Activated naive CD8-positive, alpha-beta T cell treated with anti-CD3 and anti-CD28 coated beads, Interleukin-2, amount 50 U/mL, for 16 hours (primary cell): ENCODE measurements at regions not wholly inside any gene's neighbourhood (a gene's known extent, or its start where the extent isn't known, plus 50 kb on each side); places are given as distances from the start of the nearest gene placed in this dataset.
"Not testable (repeated sequence)": the region's sequence is repeated elsewhere in the genome, so short reads cannot be mapped to it uniquely, and the experiment has no call there.

Experiments used
- DNase-seq: peaks from one replicate; pipeline ENCODE4 v3.0.0-alpha.2; 2020; ENCODE audit warnings: low read depth, low spot score

GRCh38 chrX:2640436-2641150 is 50.5 kb upstream of the CD99 start:
- no peak for DNase-seq

- DNase-seq, result no peak
Measured at GRCh38 chrX:2638279-2638678, 52.8 kb upstream of the CD99 start.

- DNase-seq, result no peak
Measured at GRCh38 chrX:2635342-2635741, 55.8 kb upstream of the CD99 start.

- no peak for DNase-seq
Measured at GRCh38 chrX:2632533-2633504, 58.3 kb upstream of the CD99 start.

GRCh38 chrX:2631743-2632532 is 59.2 kb upstream of the CD99 start:
- no peak for DNase-seq

GRCh38 chrX:2630935-2631742 is 60.0 kb upstream of the CD99 start:
- not testable (repeated sequence) for DNase-seq

GRCh38 chrX:2630008-2630934 is 60.8 kb upstream of the CD99 start:
- DNase-seq, result peak; percentile 17

- DNase-seq, result no peak
Measured at GRCh38 chrX:2629316-2630007, 61.6 kb upstream of the CD99 start.

- no peak for DNase-seq
Measured at GRCh38 chrX:2628751-2629315, 62.3 kb upstream of the CD99 start.

- DNase-seq, result no peak
Measured at GRCh38 chrX:2627272-2627867, 63.7 kb upstream of the CD99 start.

- DNase-seq, result no peak
Measured at GRCh38 chrX:2626750-2627149, 64.3 kb upstream of the CD99 start.

- no peak for DNase-seq
Measured at GRCh38 chrX:2620576-2620975, 70.5 kb upstream of the CD99 start.

GRCh38 chrX:2618516-2618915 is 72.6 kb upstream of the CD99 start:
- no peak for DNase-seq

- DNase-seq, result no peak
Measured at GRCh38 chrX:2614911-2615310, 76.2 kb upstream of the CD99 start.

- no peak for DNase-seq
Measured at GRCh38 chrX:2610246-2611170, 80.6 kb upstream of the CD99 start.

- no peak for DNase-seq
Measured at GRCh38 chrX:2609431-2610238, 81.5 kb upstream of the CD99 start.
